Right atrium auricular region (tissue), 2 donors: ENCODE measurements at regions not wholly inside any gene's neighbourhood (a gene's known extent, or its start where the extent isn't known, plus 50 kb on each side); places are given as distances from the start of the nearest gene placed in this dataset.

Experiments used
- DNase-seq: peaks from one replicate; pipeline ENCODE4 v3.0.0-alpha.2; 2019; ENCODE audit warnings: low spot score
- H3K27ac ChIP-seq, 2 donors: fragments of 200-600 bp; sonication (generic); 1 replicate in 1 of 2; 2 replicates in 1 of 2; pipeline ENCODE4 v1.5.1; 2016 to 2019
- H3K27me3 ChIP-seq, 2 donors: fragments of 200-600 bp; sonication (generic); one replicate each; pipeline versions ENCODE4 v1.5.1 to v1.6.0; 2017 to 2019
- H3K36me3 ChIP-seq: fragments of 200-600 bp; sonication (generic); one replicate; pipeline ENCODE4 v1.5.1; 2016
- H3K4me1 ChIP-seq, 2 donors: fragments of 200-600 bp; sonication (generic); one replicate each; pipeline versions ENCODE4 v1.5.1 to v1.6.0; 2017 to 2019
- H3K4me3 ChIP-seq, 2 donors: fragments of 200-600 bp; sonication (generic); 1 replicate in 1 of 2; 2 replicates in 1 of 2; pipeline ENCODE4 v1.5.1; 2017 to 2019; ENCODE audit warnings: mild to moderate bottlenecking in 1 of 2, moderate library complexity in 1 of 2
- H3K9me3 ChIP-seq, 2 donors: fragments of 200-600 bp; sonication (generic); one replicate each; pipeline ENCODE4 v1.5.1; 2019
- CTCF ChIP-seq, 2 donors: fragments of 200-600 bp; sonication (generic); IDR thresholded peaks; one replicate each; pipeline ENCODE4 v1.5.1; 2019; ENCODE audit warnings: antibody characterized with exemption in 2 of 2

GRCh38 chr1:227396539-227397353, 78.5 kb upstream of the CDC42BPA start:
- no peak for TF ChIP-seq CTCF (IDR thresholded peaks at IDR 0.05)
- H3K27me3 ChIP-seq: no peaks in the 10 kb centered on the region
- H3K4me1 ChIP-seq: no peaks in the 10 kb centered on the region
- H3K4me3 ChIP-seq: no peak overlapping the region
- no peaks in the 10 kb centered on the region for H3K36me3 ChIP-seq
- H3K27ac ChIP-seq: no peak overlapping the region
- H3K9me3 ChIP-seq: no peaks in the 10 kb centered on the region
- DNase-seq: no peak

- DNase-seq: no peak
- H3K4me3 ChIP-seq: no peak overlapping the region
Observed at GRCh38 chr1:227395426-227396028, 77.2 kb upstream of the CDC42BPA start.

GRCh38 chr1:227392984-227393764, 74.9 kb upstream of the CDC42BPA start:
- H3K4me1 ChIP-seq: no peaks in the 10 kb centered on the region
- no peak for DNase-seq
- no peak overlapping the region for H3K27ac ChIP-seq
- H3K27me3 ChIP-seq: no peaks in the 10 kb centered on the region
- no peaks in the 10 kb centered on the region for H3K36me3 ChIP-seq
- no peaks in the 10 kb centered on the region for H3K9me3 ChIP-seq
- TF ChIP-seq CTCF (IDR thresholded peaks at IDR 0.05): no peak
- no peak overlapping the region for H3K4me3 ChIP-seq

More at GRCh38 chr1:227395426-227396028, 77.2 kb upstream of the CDC42BPA start:
- TF ChIP-seq CTCF (IDR thresholded peaks at IDR 0.05): no peak
- H3K9me3 ChIP-seq: no peaks in the 10 kb centered on the region
- H3K27me3 ChIP-seq: no peaks in the 10 kb centered on the region
- no peaks in the 10 kb centered on the region for H3K36me3 ChIP-seq
- H3K27ac ChIP-seq: no peak overlapping the region
- no peaks in the 10 kb centered on the region for H3K4me1 ChIP-seq

GRCh38 chr1:227391879-227392278, 73.6 kb upstream of the CDC42BPA start:
- Histone ChIP-seq H3K27ac (no peak overlapping the region), H3K27me3 (no peaks in the 10 kb centered on the region), H3K4me1 (no peaks in the 10 kb centered on the region), H3K4me3 (no peak overlapping the region), H3K9me3 (no peaks in the 10 kb centered on the region), H3K36me3 (no peaks in the 10 kb centered on the region)
- no peak for TF ChIP-seq CTCF (IDR thresholded peaks at IDR 0.05)
- no peak for DNase-seq

- Histone ChIP-seq H3K27me3 (no peaks in the 10 kb centered on the region), H3K4me3 (no peak overlapping the region), H3K36me3 (no peaks in the 10 kb centered on the region), H3K9me3 (no peaks in the 10 kb centered on the region), H3K4me1 (no peaks in the 10 kb centered on the region), H3K27ac (no peak overlapping the region)
- no peak for DNase-seq
- TF ChIP-seq CTCF (IDR thresholded peaks at IDR 0.05): no peak
Observed at GRCh38 chr1:227391211-227391610, 72.9 kb upstream of the CDC42BPA start.
